ENCODE measurements at regions not wholly inside any gene's neighbourhood (a gene's known extent, or its start where the extent isn't known, plus 50 kb on each side); places are given as distances from the start of the nearest gene placed in this dataset.
A peak's percentile ranks its signal among the peaks of the same experiment; 100 is the strongest.
"Not testable (repeated sequence)": the region's sequence is repeated elsewhere in the genome, so short reads cannot be mapped to it uniquely, and the experiment has no call there.

- not testable (repeated sequence) for DNase-seq (ENCODE audit: low read depth)
Observed at GRCh38 chr17:46460129-46460528, 52.1 kb upstream of the LRRC37A2 start.

GRCh38 chr17:46455069-46455468 lies 57.2 kb upstream of the LRRC37A2 start:
- not testable (repeated sequence) for DNase-seq (ENCODE audit: low read depth)

- DNase-seq (ENCODE audit: low read depth), result not testable (repeated sequence)
Observed at GRCh38 chr17:46454572-46454971, 57.7 kb upstream of the LRRC37A2 start.

- not testable (repeated sequence) for DNase-seq (ENCODE audit: low read depth)
Observed at GRCh38 chr17:46453077-46453476, 59.2 kb upstream of the LRRC37A2 start.

- DNase-seq (ENCODE audit: low read depth), result not testable (repeated sequence)
Observed at GRCh38 chr17:46445849-46446248, 66.4 kb upstream of the LRRC37A2 start.

GRCh38 chr17:46445411-46445810 lies 66.9 kb upstream of the LRRC37A2 start:
- DNase-seq (ENCODE audit: low read depth), result not testable (repeated sequence)

GRCh38 chr17:46442153-46442552 lies 70.1 kb upstream of the LRRC37A2 start:
- DNase-seq (ENCODE audit: low read depth), result not testable (repeated sequence)

GRCh38 chr17:46440665-46441064 lies 71.6 kb upstream of the LRRC37A2 start:
- DNase-seq (ENCODE audit: low read depth), result not testable (repeated sequence)

GRCh38 chr17:46434450-46435062 lies 73.0 kb upstream of the ARL17B start:
- not testable (repeated sequence) for DNase-seq (ENCODE audit: low read depth)

- not testable (repeated sequence) for DNase-seq (ENCODE audit: low read depth)
Observed at GRCh38 chr17:46430300-46430699, 68.7 kb upstream of the ARL17B start.

- DNase-seq (ENCODE audit: low read depth), result not testable (repeated sequence)
Observed at GRCh38 chr17:46429675-46430074, 68.1 kb upstream of the ARL17B start.

- not testable (repeated sequence) for DNase-seq (ENCODE audit: low read depth)
Observed at GRCh38 chr17:46424187-46424884, 62.8 kb upstream of the ARL17B start.

GRCh38 chr17:46417907-46418306 lies 56.3 kb upstream of the ARL17B start:
- peak; percentile 0 for DNase-seq (ENCODE audit: low read depth)

- DNase-seq (ENCODE audit: low read depth), result not testable (repeated sequence)
Observed at GRCh38 chr17:46417261-46417660, 55.7 kb upstream of the ARL17B start.

- not testable (repeated sequence) for DNase-seq (ENCODE audit: low read depth)
Observed at GRCh38 chr17:46414559-46414958, 53.0 kb upstream of the ARL17B start.

GRCh38 chr17:46412156-46412555 lies 50.6 kb upstream of the ARL17B start:
- not testable (repeated sequence) for DNase-seq (ENCODE audit: low read depth)

GRCh38 chr17:46411172-46411852 lies 49.7 kb upstream of the ARL17B start:
- not testable (repeated sequence) for DNase-seq (ENCODE audit: low read depth)

All from HT1080 (cell line).